Neural cell (in vitro differentiated cells): ENCODE measurements at regions not wholly inside any gene's neighbourhood (a gene's known extent, or its start where the extent isn't known, plus 50 kb on each side); places are given as distances from the start of the nearest gene placed in this dataset.

Source experiments
- CTCF ChIP-seq: fragments of 450-650 bp; IDR thresholded peaks from 2 replicates; pipeline ENCODE4 v1.5.1; 2014; ENCODE audit warnings: antibody characterized with exemption, mild to moderate bottlenecking, moderate library complexity; ENCODE audit not compliant: poor library complexity, severe bottlenecking
- EP300 ChIP-seq: fragments of 450-650 bp; conservative IDR thresholded peaks from 2 replicates; pipeline ENCODE4 v1.6.1; 2014; ENCODE audit warnings: antibody characterized with exemption, mild to moderate bottlenecking, moderate library complexity; ENCODE audit not compliant: poor library complexity, severe bottlenecking
- EZH2 ChIP-seq: fragments of 200-600, 300-800 bp; shearing (Covaris generic), sonication (generic); IDR thresholded peaks from 2 replicates; pipeline ENCODE4 v1.6.1; 2014; ENCODE audit warnings: antibody characterized with exemption, low read length, borderline replicate concordance, mild to moderate bottlenecking; ENCODE audit not compliant: insufficient read depth, poor library complexity, severe bottlenecking
- MXI1 ChIP-seq: fragments of 450-650 bp; conservative IDR thresholded peaks from 2 replicates; pipeline ENCODE4 v1.6.1; 2014; ENCODE audit warnings: antibody characterized with exemption, mild to moderate bottlenecking; ENCODE audit not compliant: poor library complexity, severe bottlenecking
- POLR2AphosphoS5 ChIP-seq: IDR thresholded peaks from 2 replicates; pipeline ENCODE4 v1.6.1; 2012
- RAD21 ChIP-seq: fragments of 450-650 bp; conservative IDR thresholded peaks from 2 replicates; pipeline ENCODE4 v1.6.1; 2014; ENCODE audit warnings: antibody characterized with exemption, mild to moderate bottlenecking, moderate library complexity
- SMC3 ChIP-seq: fragments of 450-650 bp; conservative IDR thresholded peaks from 2 replicates; pipeline ENCODE4 v1.6.1; 2014; ENCODE audit warnings: antibody characterized with exemption, mild to moderate bottlenecking, moderate library complexity; ENCODE audit not compliant: poor library complexity

GRCh38 chr2:65856928-65857327, 424.5 kb upstream of the SPRED2 start:
- TF ChIP-seq EZH2 (no peak), CTCF (no peak), RAD21 (no peak), EP300 (no peak), POLR2AphosphoS5 (no peak), MXI1 (no peak), SMC3 (no peak)
